ENCODE measurements at regions not wholly inside any gene's neighbourhood (a gene's known extent, or its start where the extent isn't known, plus 50 kb on each side); places are given as distances from the start of the nearest gene placed in this dataset.

DNA sequence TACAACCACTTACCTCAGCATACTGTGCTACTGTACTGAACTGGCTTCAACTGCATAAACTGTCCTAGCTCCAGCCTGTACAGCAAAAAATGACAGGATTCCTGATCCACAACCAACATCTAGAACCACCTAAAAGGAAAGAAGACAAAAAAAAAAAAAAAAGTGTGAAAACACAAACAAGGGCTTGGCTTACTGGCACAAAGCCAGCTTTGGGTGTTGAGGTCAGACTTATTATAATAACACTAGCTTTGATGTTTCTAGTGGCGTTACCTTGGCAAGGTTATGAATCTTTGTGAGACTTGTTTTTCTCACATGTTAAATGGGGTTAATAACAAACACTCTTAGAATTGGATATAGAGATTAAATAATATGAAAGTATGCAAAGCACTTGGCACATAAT is 148.5 kb upstream of the PUM3 start:
- Histone ChIP-seq H3K9me3 (ENCODE audit: control insufficient read depth in 1 of 2, insufficient read depth in 1 of 2, low read depth in 1 of 2, low read length in 2 of 2) (no peaks in the 10 kb centered on the region), H3K36me3 (ENCODE audit: control insufficient read depth in 1 of 2, insufficient read depth in 2 of 2, low read length in 2 of 2) (no peaks in the 10 kb centered on the region), H2AFZ (ENCODE audit: low read depth, low read length, poor library complexity, severe bottlenecking) (no peak overlapping the region), H3K4me1 (ENCODE audit: control insufficient read depth in 1 of 2, insufficient read depth in 2 of 2, low read length in 2 of 2) (no peaks in the 10 kb centered on the region), H3K9me2 (ENCODE audit: insufficient read depth) (no peaks in the 10 kb centered on the region), H3K79me2 (ENCODE audit: insufficient read depth, low read length) (no peaks in the 10 kb centered on the region), H3K4me3 (replicated peaks in 1 of 2; ENCODE audit: low read depth in 1 of 2, low read length in 2 of 2) (no peak overlapping the region), H3K27me3 (ENCODE audit: insufficient read depth, low read length) (peaks cover 20% of the 10 kb centered on the region; the same call in 1 of the 2 replicates), H4K20me1 (ENCODE audit: insufficient read depth) (no peaks in the 10 kb centered on the region), H3K27ac (ENCODE audit: low read depth, low read length) (no peak overlapping the region), H3K9ac (ENCODE audit: low read length) (no peak overlapping the region), H3K4me2 (ENCODE audit: low read length) (no peak overlapping the region)
- TF ChIP-seq CBX3 (IDR thresholded peaks at IDR 0.05; ENCODE audit: low read depth) (no peak), CEBPB (IDR thresholded peaks at IDR 0.05; ENCODE audit: low read depth) (no peak), JUND (IDR thresholded peaks at IDR 0.05) (no peak), EGR1 (IDR thresholded peaks at IDR 0.05; ENCODE audit: low read depth) (no peak), TCF7L2 (IDR thresholded peaks at IDR 0.05; ENCODE audit: borderline replicate concordance, extremely low read depth, insufficient read depth, insufficient read length) (no peak), SP1 (IDR thresholded peaks at IDR 0.05; ENCODE audit: low read depth) (no peak), POLR2A (IDR thresholded peaks at IDR 0.05; ENCODE audit: borderline replicate concordance, extremely low read depth, insufficient read depth, insufficient read length) (no peak), RAD21 (IDR thresholded peaks at IDR 0.05; ENCODE audit: low read depth) (no peak)
- TF ChIP-seq, protein P1, sequence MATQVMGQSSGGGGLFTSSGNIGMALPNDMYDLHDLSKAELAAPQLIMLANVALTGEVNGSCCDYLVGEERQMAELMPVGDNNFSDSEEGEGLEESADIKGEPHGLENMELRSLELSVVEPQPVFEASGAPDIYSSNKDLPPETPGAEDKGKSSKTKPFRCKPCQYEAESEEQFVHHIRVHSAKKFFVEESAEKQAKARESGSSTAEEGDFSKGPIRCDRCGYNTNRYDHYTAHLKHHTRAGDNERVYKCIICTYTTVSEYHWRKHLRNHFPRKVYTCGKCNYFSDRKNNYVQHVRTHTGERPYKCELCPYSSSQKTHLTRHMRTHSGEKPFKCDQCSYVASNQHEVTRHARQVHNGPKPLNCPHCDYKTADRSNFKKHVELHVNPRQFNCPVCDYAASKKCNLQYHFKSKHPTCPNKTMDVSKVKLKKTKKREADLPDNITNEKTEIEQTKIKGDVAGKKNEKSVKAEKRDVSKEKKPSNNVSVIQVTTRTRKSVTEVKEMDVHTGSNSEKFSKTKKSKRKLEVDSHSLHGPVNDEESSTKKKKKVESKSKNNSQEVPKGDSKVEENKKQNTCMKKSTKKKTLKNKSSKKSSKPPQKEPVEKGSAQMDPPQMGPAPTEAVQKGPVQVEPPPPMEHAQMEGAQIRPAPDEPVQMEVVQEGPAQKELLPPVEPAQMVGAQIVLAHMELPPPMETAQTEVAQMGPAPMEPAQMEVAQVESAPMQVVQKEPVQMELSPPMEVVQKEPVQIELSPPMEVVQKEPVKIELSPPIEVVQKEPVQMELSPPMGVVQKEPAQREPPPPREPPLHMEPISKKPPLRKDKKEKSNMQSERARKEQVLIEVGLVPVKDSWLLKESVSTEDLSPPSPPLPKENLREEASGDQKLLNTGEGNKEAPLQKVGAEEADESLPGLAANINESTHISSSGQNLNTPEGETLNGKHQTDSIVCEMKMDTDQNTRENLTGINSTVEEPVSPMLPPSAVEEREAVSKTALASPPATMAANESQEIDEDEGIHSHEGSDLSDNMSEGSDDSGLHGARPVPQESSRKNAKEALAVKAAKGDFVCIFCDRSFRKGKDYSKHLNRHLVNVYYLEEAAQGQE (IDR thresholded peaks at IDR 0.05; ENCODE audit: low read depth), result no peak
- TF ChIP-seq, protein P2, sequence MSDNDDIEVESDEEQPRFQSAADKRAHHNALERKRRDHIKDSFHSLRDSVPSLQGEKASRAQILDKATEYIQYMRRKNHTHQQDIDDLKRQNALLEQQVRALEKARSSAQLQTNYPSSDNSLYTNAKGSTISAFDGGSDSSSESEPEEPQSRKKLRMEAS (IDR thresholded peaks at IDR 0.05), result no peak
- TF ChIP-seq, protein P3, sequence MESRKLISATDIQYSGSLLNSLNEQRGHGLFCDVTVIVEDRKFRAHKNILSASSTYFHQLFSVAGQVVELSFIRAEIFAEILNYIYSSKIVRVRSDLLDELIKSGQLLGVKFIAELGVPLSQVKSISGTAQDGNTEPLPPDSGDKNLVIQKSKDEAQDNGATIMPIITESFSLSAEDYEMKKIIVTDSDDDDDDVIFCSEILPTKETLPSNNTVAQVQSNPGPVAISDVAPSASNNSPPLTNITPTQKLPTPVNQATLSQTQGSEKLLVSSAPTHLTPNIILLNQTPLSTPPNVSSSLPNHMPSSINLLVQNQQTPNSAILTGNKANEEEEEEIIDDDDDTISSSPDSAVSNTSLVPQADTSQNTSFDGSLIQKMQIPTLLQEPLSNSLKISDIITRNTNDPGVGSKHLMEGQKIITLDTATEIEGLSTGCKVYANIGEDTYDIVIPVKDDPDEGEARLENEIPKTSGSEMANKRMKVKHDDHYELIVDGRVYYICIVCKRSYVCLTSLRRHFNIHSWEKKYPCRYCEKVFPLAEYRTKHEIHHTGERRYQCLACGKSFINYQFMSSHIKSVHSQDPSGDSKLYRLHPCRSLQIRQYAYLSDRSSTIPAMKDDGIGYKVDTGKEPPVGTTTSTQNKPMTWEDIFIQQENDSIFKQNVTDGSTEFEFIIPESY (IDR thresholded peaks at IDR 0.05; ENCODE audit: extremely low read depth, insufficient replicate concordance, low read length), result no peak
- TF ChIP-seq, protein P4, sequence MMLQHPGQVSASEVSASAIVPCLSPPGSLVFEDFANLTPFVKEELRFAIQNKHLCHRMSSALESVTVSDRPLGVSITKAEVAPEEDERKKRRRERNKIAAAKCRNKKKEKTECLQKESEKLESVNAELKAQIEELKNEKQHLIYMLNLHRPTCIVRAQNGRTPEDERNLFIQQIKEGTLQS (IDR thresholded peaks at IDR 0.05), result no peak
- ChIA-PET POLR2A (no interaction called here), CTCF (interaction anchor here (1.4 to 1.5 kb wide), 2 partner anchors 133 to 135 kb away, joined by 3 to 5 read pairs; no protein-coding TSS in a partner anchor), RAD21 (ENCODE audit: low non-redundant PET in 1 of 2, low total read pairs in 2 of 2, uncharacterized antibody in 2 of 2, unreplicated experiment in 2 of 2) (no interaction called here)
- intact Hi-C loops (cut with micrococcal nuclease), result loop anchor here (5.0 kb wide), 2 partner anchors 120 to 135 kb away; no protein-coding TSS in a partner anchor
- no peak for DNase-seq (ENCODE audit: low read depth, low spot score)
- no TSS peak for BruUV-seq (replicated peaks)
- no peak for ATAC-seq

All from HCT116 (cell line).